SH-SY5Y (cell line): ENCODE measurements at regions not wholly inside any gene's neighbourhood (a gene's known extent, or its start where the extent isn't known, plus 50 kb on each side); places are given as distances from the start of the nearest gene placed in this dataset.

ENCODE experiments used
- GATA2 ChIP-seq: IDR thresholded peaks from 2 replicates; pipeline ENCODE4 v1.6.1; 2011; ENCODE audit warnings: mild to moderate bottlenecking, low read depth, low read length
- GATA3 ChIP-seq: IDR thresholded peaks from 2 replicates; pipeline ENCODE4 v1.6.1; 2011; ENCODE audit warnings: low read depth, mild to moderate bottlenecking, low read length, moderate library complexity

- TF ChIP-seq GATA2 = no peak
- no peak for TF ChIP-seq GATA3
These were observed 398.0 kb upstream of the CDH20 start for GRCh38 chr18:60935041-60935910.
